K562 (cell line): ENCODE measurements at regions not wholly inside any gene's neighbourhood (a gene's known extent, or its start where the extent isn't known, plus 50 kb on each side); places are given as distances from the start of the nearest gene placed in this dataset.
"Not testable (repeated sequence)": the region's sequence is repeated elsewhere in the genome, so short reads cannot be mapped to it uniquely, and the experiment has no call there.

ENCODE experiments used
- ATAC-seq: fragments of 200-7000 bp; cut with Tn5 transposase; 3 replicates; pipeline ENCODE4 v1.9.1; 2020; ENCODE audit warnings: moderate library complexity
- BruUV-seq: library from RNA; stranded (reverse); fragments of 400-500 nt; replicated peaks from 2 replicates; lab custom pipeline; 2021; lab: Mats Ljungman, UMichigan
- CTCF ChIA-PET: fragments of 300-600 bp; formaldehyde crosslinking; extraction: SDS; loops from one replicate; lab custom pipeline; 2021; ENCODE audit warnings: low intra/inter-chr PET ratio; lab: Yijun Ruan, JAX
- POLR2A ChIA-PET: fragments of 300-600, 350-650 bp; sonication (Branson Sonifier 250); formaldehyde crosslinking; extraction: SDS; loops from one replicate; lab custom pipeline; 2021; ENCODE audit warnings: antibody characterized with exemption, inconsistent platforms; lab: Yijun Ruan, JAX
- DNase-seq, 4 experiments: peaks; one replicate each; pipeline versions ENCODE4 v3.0.0 to v3.0.0-alpha.2; 2011 to 2018; ENCODE audit warnings: low spot score in 3 of 4, mixed read lengths in 3 of 4; ENCODE audit errors: extremely low read depth in 1 of 4
- FAIRE-seq: peaks from 2 replicates; lab custom pipeline; 2011; peaks lifted over from hg19 to GRCh38; lab: Jason Lieb, UNC
- H2AFZ ChIP-seq: 2 replicates; pipeline ENCODE4 v1.6.0; 2011; ENCODE audit warnings: low read depth, low read length, control low read depth, inconsistent platforms
- H3K27ac ChIP-seq: fragments of 200-600 bp; 3 replicates; pipeline ENCODE4 v1.8.0; 2011; ENCODE audit warnings: low read depth, mild to moderate bottlenecking, control low read depth, inconsistent platforms, low read length, moderate library complexity, mixed read lengths; ENCODE audit errors: extremely low read depth
- H3K27me3 ChIP-seq, 2 experiments: fragments of 300-600 bp in 1 of 2; 2 replicates in 1 of 2; 3 replicates in 1 of 2; pipeline versions ENCODE4 v1.6.0 to v1.8.0; 2011; ENCODE audit warnings: inconsistent platforms in 2 of 2, low read length in 2 of 2, mild to moderate bottlenecking in 1 of 2, mixed read lengths in 1 of 2, moderate library complexity in 1 of 2; ENCODE audit not compliant: control insufficient read depth in 2 of 2, insufficient read depth in 2 of 2
- H3K36me3 ChIP-seq: fragments of 300-600 bp; 3 replicates; pipeline ENCODE4 v1.8.0; 2011; ENCODE audit warnings: mild to moderate bottlenecking, low read length, inconsistent platforms; ENCODE audit not compliant: control insufficient read depth, insufficient read depth
- H3K4me1 ChIP-seq, 2 experiments: fragments of 200-600 bp in 1 of 2; replicated peaks in 1 of 2; 2 replicates in 1 of 2; 3 replicates in 1 of 2; pipeline versions ENCODE4 v1.5.1 to v1.8.0; 2011; ENCODE audit warnings: inconsistent platforms in 2 of 2, low read length in 2 of 2, mild to moderate bottlenecking in 1 of 2, mixed read lengths in 1 of 2, moderate library complexity in 1 of 2; ENCODE audit not compliant: control insufficient read depth in 2 of 2, insufficient read depth in 2 of 2
- H3K4me2 ChIP-seq: 2 replicates; pipeline ENCODE4 v1.6.1; 2011; ENCODE audit warnings: low read length, control low read depth, inconsistent platforms, mixed read lengths; ENCODE audit not compliant: insufficient read depth
- H3K4me3 ChIP-seq: fragments of 200-600 bp; sonication (generic), shearing (Covaris generic); 2 replicates; pipeline ENCODE4 v1.5.1; 2016; ENCODE audit warnings: control low read depth, inconsistent platforms
- H3K79me2 ChIP-seq: fragments of 200-600 bp; 3 replicates; pipeline ENCODE4 v1.8.0; 2011; ENCODE audit warnings: low read length, inconsistent platforms; ENCODE audit not compliant: control insufficient read depth, insufficient read depth
- H3K9ac ChIP-seq, 2 experiments: 2 replicates each; pipeline versions ENCODE4 v1.6.0 to v1.6.1; 2011; ENCODE audit warnings: low read depth in 2 of 2, low read length in 2 of 2, control low read depth in 1 of 2, inconsistent platforms in 1 of 2, mild to moderate bottlenecking in 1 of 2, mixed read lengths in 1 of 2; ENCODE audit not compliant: insufficient read depth in 1 of 2
- H3K9me1 ChIP-seq: one replicate; pipeline ENCODE4 v1.6.0; 2011; ENCODE audit warnings: inconsistent platforms, mild to moderate bottlenecking, low read length, moderate library complexity; ENCODE audit not compliant: control insufficient read depth, insufficient read depth
- H3K9me3 ChIP-seq: replicated peaks from 2 replicates; pipeline ENCODE4 v1.5.1; 2011; ENCODE audit warnings: low read depth, low read length, inconsistent platforms; ENCODE audit not compliant: control insufficient read depth, insufficient read depth
- H4K20me1 ChIP-seq: replicated peaks from 2 replicates; pipeline ENCODE4 v1.6.1; 2011; ENCODE audit warnings: low read length, inconsistent platforms, mixed read lengths; ENCODE audit not compliant: control insufficient read depth, insufficient read depth
- GATA2 ChIP-seq: sonication (generic); formaldehyde crosslinking; IDR thresholded peaks from 2 replicates; pipeline ENCODE4 v1.4.0; 2020; ENCODE audit warnings: mild to moderate bottlenecking, missing genetic modification reagents
- SP2 ChIP-seq: IDR thresholded peaks from 2 replicates; pipeline ENCODE4 v1.6.1; 2011; ENCODE audit warnings: mild to moderate bottlenecking, low read depth, low read length, moderate library complexity; ENCODE audit not compliant: poor library complexity, severe bottlenecking; ENCODE audit errors: extremely low read depth
- ZNF175 ChIP-seq: fragments of 200-800 bp; sonication (Bioruptor generic); IDR thresholded peaks from 2 replicates; pipeline ENCODE4 v1.6.1; 2016; ENCODE audit warnings: low read depth, mild to moderate bottlenecking, missing genetic modification characterization, missing compliant biosample characterization
- ZNF212 ChIP-seq: fragments of 450-650 bp; formaldehyde crosslinking; IDR thresholded peaks from 2 replicates; pipeline ENCODE4 v1.4.0; 2020; ENCODE audit warnings: mild to moderate bottlenecking
- ZNF232 ChIP-seq: sonication (generic); formaldehyde crosslinking; IDR thresholded peaks from 2 replicates; pipeline ENCODE4 v1.8.0; 2022; ENCODE audit warnings: mild to moderate bottlenecking, missing genetic modification reagents
- ZNF830 ChIP-seq: fragments of 250-450 bp; sonication (Bioruptor Pico); IDR thresholded peaks from 2 replicates; pipeline ENCODE4 v1.5.0; 2021; ENCODE audit warnings: mild to moderate bottlenecking
- WGBS: fragments of 100-300 bp; shearing (Covaris generic); methylation state at CpG from one replicate; pipeline ENCODE4 v1.1.6; 2016; ENCODE audit warnings: low coverage, mixed read lengths; ENCODE audit not compliant: insufficient coverage; ENCODE audit errors: missing lambda C conversion rate; 5-methylcytosine and 5-hydroxymethylcytosine counted together
- in situ Hi-C: fragments of 300-500 bp; cut with MboI; formaldehyde crosslinking; loops from 4 replicates; pipeline ENCODE4 v1.15.0; 2018; ENCODE audit warnings: inconsistent platforms, mixed read lengths
- intact Hi-C: fragments of 100-400 bp; cut with micrococcal nuclease; formaldehyde crosslinking; loops from 2 replicates; pipeline ENCODE4 v1.14.2; 2022
- TF ChIP-seq, protein P1 (sequence below), 3 experiments: IDR thresholded peaks in 2 of 3; conservative IDR thresholded peaks in 1 of 3; 2 replicates each; pipeline ENCODE4 v1.5.1; 2011 to 2012; ENCODE audit warnings: low read length in 3 of 3, mild to moderate bottlenecking in 3 of 3, control low read depth in 2 of 3, improper control_type of control experiment in 1 of 3, inconsistent platforms in 1 of 3, low read depth in 1 of 3, mixed read lengths in 1 of 3, moderate library complexity in 1 of 3; ENCODE audit not compliant: insufficient read depth in 2 of 3

- no peak overlapping the region for H3K4me3 ChIP-seq
- ChIA-PET POLR2A (no interaction called here), CTCF (no interaction called here)
- no peak overlapping the region for H3K9ac ChIP-seq
- H3K9me1 ChIP-seq: no peaks in the 10 kb centered on the region
- no peaks in the 10 kb centered on the region for H3K4me1 ChIP-seq
- H3K4me2 ChIP-seq: no peak overlapping the region
- DNase-seq (no peak), FAIRE-seq (no peak), ATAC-seq (no peak)
- H3K9me3 ChIP-seq: no peaks in the 10 kb centered on the region
- WGBS: 0% methylated on average over 5 of the region's 8 CpGs
- H3K27ac ChIP-seq: no peak overlapping the region
- no peak overlapping the region for H2AFZ ChIP-seq
- no TSS peak for BruUV-seq
- no peaks in the 10 kb centered on the region for H3K36me3 ChIP-seq
- intact Hi-C loops: no loop called here
- H4K20me1 ChIP-seq: no peaks in the 10 kb centered on the region
- TF ChIP-seq ZNF830 (CRISPR knock-in tag) (no peak), ZNF232 (no peak), SP2 (no peak), ZNF212 (no peak), ZNF175 (CRISPR knock-in tag) (no peak), GATA2 (CRISPR knock-in tag) (no peak)
- TF ChIP-seq, protein P1, sequence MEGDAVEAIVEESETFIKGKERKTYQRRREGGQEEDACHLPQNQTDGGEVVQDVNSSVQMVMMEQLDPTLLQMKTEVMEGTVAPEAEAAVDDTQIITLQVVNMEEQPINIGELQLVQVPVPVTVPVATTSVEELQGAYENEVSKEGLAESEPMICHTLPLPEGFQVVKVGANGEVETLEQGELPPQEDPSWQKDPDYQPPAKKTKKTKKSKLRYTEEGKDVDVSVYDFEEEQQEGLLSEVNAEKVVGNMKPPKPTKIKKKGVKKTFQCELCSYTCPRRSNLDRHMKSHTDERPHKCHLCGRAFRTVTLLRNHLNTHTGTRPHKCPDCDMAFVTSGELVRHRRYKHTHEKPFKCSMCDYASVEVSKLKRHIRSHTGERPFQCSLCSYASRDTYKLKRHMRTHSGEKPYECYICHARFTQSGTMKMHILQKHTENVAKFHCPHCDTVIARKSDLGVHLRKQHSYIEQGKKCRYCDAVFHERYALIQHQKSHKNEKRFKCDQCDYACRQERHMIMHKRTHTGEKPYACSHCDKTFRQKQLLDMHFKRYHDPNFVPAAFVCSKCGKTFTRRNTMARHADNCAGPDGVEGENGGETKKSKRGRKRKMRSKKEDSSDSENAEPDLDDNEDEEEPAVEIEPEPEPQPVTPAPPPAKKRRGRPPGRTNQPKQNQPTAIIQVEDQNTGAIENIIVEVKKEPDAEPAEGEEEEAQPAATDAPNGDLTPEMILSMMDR (IDR thresholded peaks at IDR 0.05 in 2 of 3, conservative IDR thresholded peaks at IDR 0.05 in 1 of 3; ENCODE audit: insufficient read depth in 2 of 3, low read depth in 1 of 3, low read length in 3 of 3): no peak
- no peaks in the 10 kb centered on the region for H3K27me3 ChIP-seq
- no peaks in the 10 kb centered on the region for H3K79me2 ChIP-seq
- in situ Hi-C loops: no loop called here
Observed at GRCh38 chr13:105838231-105838630, 697.2 kb downstream of the EFNB2 start.

GRCh38 chr13:105837295-105837694 is 698.2 kb downstream of the EFNB2 start:
- BruUV-seq, H3K36me3 ChIP-seq, H3K27ac ChIP-seq, in situ Hi-C loops, CTCF ChIA-PET, H3K4me2 ChIP-seq, DNase-seq, H3K9me3 ChIP-seq, POLR2A ChIA-PET, H3K9me1 ChIP-seq, H3K9ac ChIP-seq, H3K79me2 ChIP-seq, H3K27me3 ChIP-seq, H3K4me3 ChIP-seq, H4K20me1 ChIP-seq, intact Hi-C loops, H2AFZ ChIP-seq, ATAC-seq, FAIRE-seq, H3K4me1 ChIP-seq: not testable (repeated sequence)
- WGBS: 0% methylated on average over 2 of the region's 9 CpGs
